H9 (cell line): ENCODE measurements at regions not wholly inside any gene's neighbourhood (a gene's known extent, or its start where the extent isn't known, plus 50 kb on each side); places are given as distances from the start of the nearest gene placed in this dataset.

Experiments used
- DNase-seq: peaks from one replicate; pipeline ENCODE4 v3.0.0-alpha.2; 2017
- H2AFZ ChIP-seq: one replicate; pipeline ENCODE4 v1.6.1; 2013; ENCODE audit warnings: mild to moderate bottlenecking, low read length, control low read depth, moderate library complexity
- H2AK5ac ChIP-seq: 2 replicates; pipeline ENCODE4 v1.6.1; 2013; ENCODE audit warnings: low read length, control low read depth, mixed read lengths; ENCODE audit not compliant: insufficient read length
- H2BK120ac ChIP-seq: one replicate; pipeline ENCODE4 v1.6.1; 2013; ENCODE audit warnings: low read depth, mild to moderate bottlenecking, low read length, control low read depth, inconsistent platforms; ENCODE audit not compliant: poor library complexity, severe bottlenecking
- H2BK12ac ChIP-seq: 2 replicates; pipeline ENCODE4 v1.6.1; 2013; ENCODE audit warnings: low read length, control low read depth, mixed read lengths, low read depth; ENCODE audit not compliant: insufficient read length
- H2BK15ac ChIP-seq: 2 replicates; pipeline ENCODE4 v1.6.1; 2013; ENCODE audit warnings: low read depth, low read length, control low read depth
- H2BK20ac ChIP-seq: one replicate; pipeline ENCODE4 v1.6.1; 2013; ENCODE audit warnings: low read depth, mild to moderate bottlenecking, low read length, control low read depth, inconsistent platforms; ENCODE audit not compliant: poor library complexity, severe bottlenecking
- H2BK5ac ChIP-seq: 2 replicates; pipeline ENCODE4 v1.6.1; 2013; ENCODE audit warnings: low read length, control low read depth, mixed read lengths; ENCODE audit not compliant: insufficient read length
- H3K14ac ChIP-seq: 2 replicates; pipeline ENCODE4 v1.6.1; 2013; ENCODE audit warnings: low read length, control low read depth; ENCODE audit not compliant: insufficient read depth
- H3K18ac ChIP-seq: 2 replicates; pipeline ENCODE4 v1.6.1; 2013; ENCODE audit warnings: low read depth, mild to moderate bottlenecking, mixed read lengths, low read length, control low read depth; ENCODE audit not compliant: insufficient read length
- H3K23ac ChIP-seq: 2 replicates; pipeline ENCODE4 v1.6.1; 2013; ENCODE audit warnings: low read length, control low read depth, mixed read lengths, low read depth; ENCODE audit not compliant: insufficient read length
- H3K23me2 ChIP-seq: 2 replicates; pipeline ENCODE4 v1.6.1; 2013; ENCODE audit warnings: low read depth, mild to moderate bottlenecking, mixed read lengths, low read length, control low read depth; ENCODE audit not compliant: insufficient read length, poor library complexity, severe bottlenecking
- H3K27ac ChIP-seq: 2 replicates; pipeline ENCODE4 v1.5.1; 2013; ENCODE audit warnings: low read length, control low read depth, mixed read lengths, low read depth; ENCODE audit not compliant: insufficient read length
- H3K27me3 ChIP-seq: 2 replicates; pipeline ENCODE4 v1.6.1; 2013; ENCODE audit warnings: low read length, control low read depth, inconsistent platforms; ENCODE audit not compliant: insufficient read depth
- H3K4ac ChIP-seq: 2 replicates; pipeline ENCODE4 v1.6.1; 2013; ENCODE audit warnings: low read depth, mild to moderate bottlenecking, control low read depth, inconsistent platforms, low read length, moderate library complexity
- H3K4me1 ChIP-seq: 2 replicates; pipeline ENCODE4 v1.6.1; 2013; ENCODE audit warnings: low read length, control low read depth, inconsistent platforms; ENCODE audit not compliant: insufficient read depth
- H3K4me2 ChIP-seq: 2 replicates; pipeline ENCODE4 v1.6.1; 2013; ENCODE audit warnings: low read length, control low read depth, mixed read lengths; ENCODE audit not compliant: insufficient read length, insufficient read depth
- H3K56ac ChIP-seq: 2 replicates; pipeline ENCODE4 v1.6.1; 2013; ENCODE audit warnings: low read depth, mild to moderate bottlenecking, mixed read lengths, low read length, control low read depth; ENCODE audit not compliant: insufficient read length
- H3K79me1 ChIP-seq: 2 replicates; pipeline ENCODE4 v1.6.1; 2013; ENCODE audit warnings: low read depth, mild to moderate bottlenecking, moderate library complexity, low read length, control low read depth, inconsistent platforms; ENCODE audit not compliant: insufficient read depth, poor library complexity, severe bottlenecking
- H3K79me2 ChIP-seq: 2 replicates; pipeline ENCODE4 v1.6.1; 2013; ENCODE audit warnings: low read length, control low read depth, inconsistent platforms; ENCODE audit not compliant: insufficient read depth
- H3K9ac ChIP-seq: 2 replicates; pipeline ENCODE4 v1.6.1; 2013; ENCODE audit warnings: low read length, control low read depth, mixed read lengths; ENCODE audit not compliant: insufficient read length; ENCODE audit errors: extremely low read depth
- H3K9me3 ChIP-seq: one replicate; pipeline ENCODE4 v1.6.1; 2013; ENCODE audit warnings: low read depth, low read length, inconsistent platforms; ENCODE audit not compliant: control insufficient read depth
- H3T11ph ChIP-seq: one replicate; pipeline ENCODE4 v1.6.1; 2013; ENCODE audit warnings: mild to moderate bottlenecking, low read length, control low read depth, inconsistent platforms
- H4K20me1 ChIP-seq: one replicate; pipeline ENCODE4 v1.6.1; 2013; ENCODE audit not compliant: control insufficient read depth, insufficient read length, insufficient read depth
- H4K5ac ChIP-seq: 2 replicates; pipeline ENCODE4 v1.6.1; 2013; ENCODE audit warnings: low read depth, mild to moderate bottlenecking, mixed read lengths, low read length, control low read depth; ENCODE audit not compliant: insufficient read length
- H4K8ac ChIP-seq: replicated peaks from 2 replicates; pipeline ENCODE4 v1.6.1; 2013; ENCODE audit warnings: low read length, control low read depth, mixed read lengths, low read depth; ENCODE audit not compliant: insufficient read length
- H4K91ac ChIP-seq: 2 replicates; pipeline ENCODE4 v1.6.1; 2013; ENCODE audit warnings: low read depth, mild to moderate bottlenecking, moderate library complexity, mixed read lengths, low read length, control low read depth; ENCODE audit not compliant: insufficient read length
- H3K27ac Mint-ChIP-seq, 3 experiments: 2 replicates in 2 of 3; 3 replicates in 1 of 3; pipeline ENCODE4 v1.8.0; 2020 to 2021; ENCODE audit warnings: mixed read lengths in 3 of 3, mild to moderate bottlenecking in 1 of 3, moderate library complexity in 1 of 3
- H3K27me3 Mint-ChIP-seq: 2 replicates; pipeline ENCODE4 v1.8.0; 2021; ENCODE audit warnings: low read depth, mild to moderate bottlenecking, moderate library complexity, mixed read lengths
- H3K36me3 Mint-ChIP-seq, 3 experiments: 2 replicates in 2 of 3; 3 replicates in 1 of 3; pipeline ENCODE4 v1.8.0; 2020 to 2021; ENCODE audit warnings: low read depth in 3 of 3, mixed read lengths in 3 of 3; ENCODE audit not compliant: insufficient read depth in 1 of 3
- H3K4me1 Mint-ChIP-seq, 2 experiments: 2 replicates each; pipeline ENCODE4 v1.8.0; 2020; ENCODE audit warnings: mixed read lengths in 2 of 2
- H3K4me3 Mint-ChIP-seq, 2 experiments: 2 replicates in 1 of 2; 3 replicates in 1 of 2; pipeline ENCODE4 v1.8.0; 2020 to 2021; ENCODE audit warnings: mild to moderate bottlenecking in 2 of 2, mixed read lengths in 2 of 2, moderate library complexity in 1 of 2
- H3K9me3 Mint-ChIP-seq, 2 experiments: 2 replicates in 1 of 2; 3 replicates in 1 of 2; pipeline ENCODE4 v1.8.0; 2020; ENCODE audit warnings: mild to moderate bottlenecking in 2 of 2, mixed read lengths in 2 of 2, moderate library complexity in 1 of 2
- CTCF ChIP-seq: fragments of 200-600 bp; sonication (generic); conservative IDR thresholded peaks from 3 replicates; pipeline ENCODE4 v1.8.0; 2021; ENCODE audit warnings: antibody characterized with exemption, mild to moderate bottlenecking
- WGBS: extraction: QIAGEN DNeasy Blood & Tissue Kit; methylation state at CpG from one replicate; pipeline ENCODE4 v1.1.7; 2013; ENCODE audit warnings: missing lambda C conversion rate, low lambda C conversion rate, mixed read lengths; ENCODE audit not compliant: insufficient read length; ENCODE audit errors: extremely low coverage; 5-methylcytosine and 5-hydroxymethylcytosine counted together

GRCh38 chr5:7960142-7960541 is 91.2 kb downstream of the MTRR start:
- H3K18ac ChIP-seq, result no peak overlapping the region
- no peak for DNase-seq
- no peak overlapping the region for H3K9ac ChIP-seq
- H2BK120ac ChIP-seq, result no peak overlapping the region
- H3K23me2 ChIP-seq, result no peaks in the 10 kb centered on the region
- no peak overlapping the region for H4K5ac ChIP-seq
- no peak overlapping the region for H4K91ac ChIP-seq
- H3T11ph ChIP-seq, result no peak overlapping the region
- H3K56ac ChIP-seq, result no peak overlapping the region
- no peak overlapping the region for H3K4me2 ChIP-seq
- no peaks in the 10 kb centered on the region for H3K4me1 Mint-ChIP-seq
- no peak overlapping the region for H3K14ac ChIP-seq
- no peak overlapping the region for H2AFZ ChIP-seq
- H3K27ac Mint-ChIP-seq, result no peak overlapping the region
- H3K23ac ChIP-seq, result no peak overlapping the region
- H2BK20ac ChIP-seq, result no peak overlapping the region
- no peaks in the 10 kb centered on the region for H3K79me1 ChIP-seq
- WGBS, result no CpG with 5 or more reads among the region's 7 CpGs
- no peaks in the 10 kb centered on the region for H3K79me2 ChIP-seq
- H2AK5ac ChIP-seq, result no peak overlapping the region
- no peaks in the 10 kb centered on the region for H3K4me1 ChIP-seq
- H2BK15ac ChIP-seq, result no peak overlapping the region
- no peak for TF ChIP-seq CTCF
- H2BK12ac ChIP-seq, result no peak overlapping the region
- no peak overlapping the region for H2BK5ac ChIP-seq
- no peaks in the 10 kb centered on the region for H3K27me3 ChIP-seq
- H3K27me3 Mint-ChIP-seq, result peaks cover 8% of the 10 kb centered on the region
- no peak overlapping the region for H3K4me3 Mint-ChIP-seq
- H3K36me3 Mint-ChIP-seq, result no peaks in the 10 kb centered on the region
- no peaks in the 10 kb centered on the region; a peak in 1 of 5 replicates for H3K9me3 Mint-ChIP-seq
- H3K27ac ChIP-seq, result no peak overlapping the region
- H3K9me3 ChIP-seq, result no peaks in the 10 kb centered on the region
- H4K8ac ChIP-seq, result no peak overlapping the region
- no peaks in the 10 kb centered on the region for H4K20me1 ChIP-seq
- H3K4ac ChIP-seq, result no peak overlapping the region
